Upper lobe of left lung (tissue), 4 donors: ENCODE measurements at regions not wholly inside any gene's neighbourhood (a gene's known extent, or its start where the extent isn't known, plus 50 kb on each side); places are given as distances from the start of the nearest gene placed in this dataset.

Source experiments
- CTCF ChIP-seq, 6 experiments: fragments of 450-650 bp in 4 of 6; fragments of 200-600 bp in 2 of 6; sonication (generic) in 2 of 6; IDR thresholded peaks; one replicate each; pipeline ENCODE4 v1.5.1; 2016 to 2019; ENCODE audit warnings: antibody characterized with exemption in 6 of 6
- EP300 ChIP-seq, 4 donors: sonication (generic); formaldehyde crosslinking; IDR thresholded peaks; one replicate each; pipeline ENCODE4 v1.5.1; 2017; ENCODE audit warnings: antibody characterized with exemption in 4 of 4, control low read depth in 2 of 4
- POLR2A ChIP-seq, 4 donors: fragments of 450-650 bp; IDR thresholded peaks; one replicate each; pipeline ENCODE4 v1.5.1; 2016 to 2017; ENCODE audit warnings: antibody characterized with exemption in 4 of 4, mild to moderate bottlenecking in 2 of 4
- POLR2AphosphoS5 ChIP-seq, 2 donors: sonication (generic); formaldehyde crosslinking; IDR thresholded peaks; one replicate each; pipeline ENCODE4 v1.5.1; 2017; ENCODE audit warnings: antibody characterized with exemption in 2 of 2

DNA sequence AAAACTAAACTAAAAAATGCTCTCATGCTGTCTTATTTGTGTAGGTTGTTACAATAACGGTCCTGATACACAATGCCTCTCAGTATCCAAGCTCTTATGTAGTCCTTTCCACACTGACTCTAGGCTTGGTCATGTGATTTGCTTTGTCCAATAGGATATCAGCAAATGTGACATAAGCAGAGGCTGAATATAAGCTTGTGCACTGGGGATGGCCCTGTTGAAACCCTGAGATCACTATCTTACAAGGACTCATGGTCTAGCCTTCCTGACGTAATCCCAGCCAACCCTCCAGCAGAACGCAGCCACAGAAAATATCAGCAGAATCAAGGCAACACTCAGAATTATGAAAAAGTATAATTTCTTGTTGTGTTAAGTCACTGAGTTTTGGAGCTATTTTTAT, 145.1 kb upstream of the CCN2 start:
- TF ChIP-seq CTCF (IDR thresholded peaks at IDR 0.05), result no peak
- TF ChIP-seq EP300 (IDR thresholded peaks at IDR 0.05), result no peak
- TF ChIP-seq POLR2AphosphoS5 (IDR thresholded peaks at IDR 0.05), result no peak
- no peak for TF ChIP-seq POLR2A (IDR thresholded peaks at IDR 0.05)
